Karpas-422 (cell line): ENCODE measurements at regions not wholly inside any gene's neighbourhood (a gene's known extent, or its start where the extent isn't known, plus 50 kb on each side); places are given as distances from the start of the nearest gene placed in this dataset.

Experiments
- DNase-seq: peaks from one replicate; pipeline ENCODE4 v3.0.0-alpha.2; 2015
- H2AFZ ChIP-seq: fragments of 200-600 bp; sonication (generic); 2 replicates; pipeline ENCODE4 v1.6.1; 2014; ENCODE audit warnings: antibody characterized with exemption, low read length, mixed read lengths
- H3K27ac ChIP-seq: fragments of 200-600 bp; sonication (generic); 2 replicates; pipeline ENCODE4 v1.5.1; 2014; ENCODE audit warnings: mild to moderate bottlenecking, low read length, moderate library complexity
- H3K27me3 ChIP-seq: fragments of 200-600 bp; sonication (generic); 2 replicates; pipeline ENCODE4 v1.6.1; 2014; ENCODE audit warnings: low read length, mixed read lengths
- H3K36me3 ChIP-seq: fragments of 200-600 bp; sonication (generic); 2 replicates; pipeline ENCODE4 v1.6.1; 2014; ENCODE audit warnings: low read length, mixed read lengths; ENCODE audit not compliant: insufficient read depth
- H3K4me1 ChIP-seq: fragments of 200-600 bp; sonication (generic); 2 replicates; pipeline ENCODE4 v1.6.1; 2014; ENCODE audit warnings: mild to moderate bottlenecking, low read length, mixed read lengths
- H3K4me2 ChIP-seq: fragments of 200-600 bp; sonication (generic); 2 replicates; pipeline ENCODE4 v1.6.1; 2014; ENCODE audit warnings: low read length, low read depth, mild to moderate bottlenecking; ENCODE audit not compliant: poor library complexity, severe bottlenecking
- H3K4me3 ChIP-seq: fragments of 200-600 bp; sonication (generic); 2 replicates; pipeline ENCODE4 v1.5.1; 2014; ENCODE audit warnings: mild to moderate bottlenecking, antibody characterized with exemption, low read length, mixed read lengths
- H3K79me2 ChIP-seq: fragments of 200-600 bp; sonication (generic); 2 replicates; pipeline ENCODE4 v1.6.1; 2014; ENCODE audit warnings: mild to moderate bottlenecking, low read length, mixed read lengths
- H3K9ac ChIP-seq: fragments of 200-600 bp; sonication (generic); 2 replicates; pipeline ENCODE4 v1.6.0; 2014; ENCODE audit warnings: low read length
- H3K9me2 ChIP-seq: fragments of 200-600 bp; sonication (generic), shearing (Covaris generic); replicated peaks from 2 replicates; pipeline ENCODE4 v1.6.0; 2014; ENCODE audit warnings: mild to moderate bottlenecking, low read length, moderate library complexity; ENCODE audit not compliant: insufficient read depth
- H3K9me3 ChIP-seq: fragments of 300-700, 200-600 bp; sonication (generic); 2 replicates; pipeline ENCODE4 v1.6.1; 2014; ENCODE audit warnings: low read length, mixed read lengths
- H4K20me1 ChIP-seq: fragments of 200-600 bp; sonication (generic); 2 replicates; pipeline ENCODE4 v1.6.1; 2014; ENCODE audit warnings: mild to moderate bottlenecking, antibody characterized with exemption, low read length, low read depth; ENCODE audit not compliant: insufficient read depth

GRCh38 chr5:136491806-136492205 is 126.5 kb upstream of the TRPC7 start:
- Histone ChIP-seq H3K4me1 (no peaks in the 10 kb centered on the region), H3K27me3 (no peaks in the 10 kb centered on the region), H3K4me2 (no peak overlapping the region), H3K9me3 (no peaks in the 10 kb centered on the region), H3K79me2 (no peaks in the 10 kb centered on the region), H3K4me3 (no peak overlapping the region), H2AFZ (no peak overlapping the region), H3K9me2 (no peaks in the 10 kb centered on the region), H3K36me3 (no peaks in the 10 kb centered on the region), H4K20me1 (no peaks in the 10 kb centered on the region), H3K27ac (no peak overlapping the region), H3K9ac (no peak overlapping the region)
- no peak for DNase-seq

DNA sequence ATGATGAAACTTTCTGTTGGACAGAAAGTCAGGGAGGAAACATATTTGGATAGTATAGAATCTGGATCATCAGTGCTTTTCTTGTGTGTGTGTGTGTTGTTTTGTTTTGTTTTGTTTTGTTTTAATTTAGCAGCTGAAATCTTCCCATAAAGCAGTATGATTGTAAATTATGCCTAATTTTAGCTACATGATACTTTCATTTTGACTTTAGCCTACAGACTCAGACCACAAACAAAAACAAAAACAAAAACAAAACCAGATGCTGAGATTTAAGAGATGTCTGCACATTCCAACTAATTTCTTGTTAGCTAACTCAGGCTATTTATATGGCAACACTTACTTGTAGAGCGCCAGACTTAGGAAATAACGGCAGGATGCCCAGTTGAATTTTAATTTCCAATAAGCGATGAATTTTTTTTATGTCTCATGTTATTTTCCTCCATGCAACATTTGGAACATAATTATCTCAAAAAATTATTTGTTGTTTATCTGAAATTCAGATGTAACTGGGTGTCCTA is 119.5 kb upstream of the TRPC7 start:
- Histone ChIP-seq H3K27ac (no peak overlapping the region), H3K79me2 (no peaks in the 10 kb centered on the region), H3K4me1 (no peaks in the 10 kb centered on the region), H3K27me3 (no peaks in the 10 kb centered on the region), H3K9me2 (no peaks in the 10 kb centered on the region), H3K9me3 (no peaks in the 10 kb centered on the region), H2AFZ (no peak overlapping the region), H3K4me2 (no peak overlapping the region), H4K20me1 (no peaks in the 10 kb centered on the region), H3K4me3 (no peak overlapping the region), H3K36me3 (no peaks in the 10 kb centered on the region), H3K9ac (no peak overlapping the region)
- no peak for DNase-seq

DNA sequence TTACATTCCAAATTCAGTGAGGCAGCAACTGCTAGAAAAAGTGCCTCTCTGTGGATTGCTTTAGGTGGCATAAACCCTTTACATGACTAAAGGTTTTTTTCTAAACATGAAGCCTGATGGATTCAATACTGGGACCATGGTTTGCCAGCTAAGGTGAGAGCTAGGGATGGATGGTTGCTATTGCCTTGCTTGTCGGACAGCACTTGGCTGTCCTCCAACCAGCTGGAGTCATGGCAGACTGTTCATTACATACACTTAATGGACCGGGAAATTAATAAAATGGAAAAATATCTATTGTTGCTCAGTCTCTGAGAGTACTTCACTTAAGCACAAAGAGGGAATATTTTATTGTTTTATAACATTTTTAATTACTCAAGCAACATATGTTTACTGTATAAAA is 116.9 kb upstream of the TRPC7 start:
- Histone ChIP-seq H3K27me3 (no peaks in the 10 kb centered on the region), H3K79me2 (no peaks in the 10 kb centered on the region), H3K4me2 (no peak overlapping the region), H3K9ac (no peak overlapping the region), H4K20me1 (no peaks in the 10 kb centered on the region), H2AFZ (no peak overlapping the region), H3K9me2 (no peaks in the 10 kb centered on the region), H3K27ac (no peak overlapping the region), H3K4me3 (no peak overlapping the region), H3K36me3 (no peaks in the 10 kb centered on the region), H3K4me1 (no peaks in the 10 kb centered on the region), H3K9me3 (no peaks in the 10 kb centered on the region)
- no peak for DNase-seq

- no peaks in the 10 kb centered on the region for H3K79me2 ChIP-seq
- no peaks in the 10 kb centered on the region for H3K4me1 ChIP-seq
- no peak for DNase-seq
- no peaks in the 10 kb centered on the region for H3K9me2 ChIP-seq
- no peaks in the 10 kb centered on the region for H3K36me3 ChIP-seq
- H3K27ac ChIP-seq = no peak overlapping the region
- H3K27me3 ChIP-seq = no peaks in the 10 kb centered on the region
- H2AFZ ChIP-seq = no peak overlapping the region
- no peaks in the 10 kb centered on the region for H3K9me3 ChIP-seq
- H3K4me3 ChIP-seq = no peak overlapping the region
- H4K20me1 ChIP-seq = no peaks in the 10 kb centered on the region
- no peak overlapping the region for H3K4me2 ChIP-seq
- no peak overlapping the region for H3K9ac ChIP-seq
Observed at GRCh38 chr5:136474466-136474865, 109.1 kb upstream of the TRPC7 start.

DNA sequence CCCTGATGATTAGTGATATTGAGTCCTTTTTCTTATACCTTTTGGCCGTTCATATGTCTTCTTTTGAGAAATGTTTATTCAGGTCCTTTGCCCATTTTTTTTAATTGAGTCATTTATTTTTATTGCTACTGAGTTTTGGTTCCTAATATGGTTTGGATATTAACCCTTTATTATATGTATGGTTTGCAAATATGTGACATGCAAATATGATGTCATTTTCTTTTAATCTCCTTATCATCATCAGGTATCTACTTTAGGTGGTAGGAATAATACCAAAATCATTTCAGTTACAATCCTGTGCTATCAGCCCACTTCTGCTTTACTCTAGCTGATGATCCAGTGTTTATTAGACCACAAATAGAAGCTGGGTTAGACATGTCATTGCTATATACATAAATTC is 102.3 kb upstream of the TRPC7 start:
- Histone ChIP-seq H3K9me2 (no peaks in the 10 kb centered on the region), H2AFZ (no peak overlapping the region), H4K20me1 (no peaks in the 10 kb centered on the region), H3K36me3 (no peaks in the 10 kb centered on the region), H3K4me1 (no peaks in the 10 kb centered on the region), H3K79me2 (no peaks in the 10 kb centered on the region), H3K4me3 (no peak overlapping the region), H3K27me3 (no peaks in the 10 kb centered on the region), H3K4me2 (no peak overlapping the region), H3K9ac (no peak overlapping the region), H3K27ac (no peak overlapping the region), H3K9me3 (no peaks in the 10 kb centered on the region)
- no peak for DNase-seq

GRCh38 chr5:136466041-136466415 is 100.7 kb upstream of the TRPC7 start:
- Histone ChIP-seq H2AFZ (no peak overlapping the region), H3K27ac (no peak overlapping the region), H3K9me3 (no peaks in the 10 kb centered on the region), H3K27me3 (no peaks in the 10 kb centered on the region), H3K79me2 (no peaks in the 10 kb centered on the region), H3K4me3 (no peak overlapping the region), H3K9me2 (no peaks in the 10 kb centered on the region), H3K36me3 (no peaks in the 10 kb centered on the region), H3K9ac (no peak overlapping the region), H4K20me1 (no peaks in the 10 kb centered on the region), H3K4me2 (no peak overlapping the region), H3K4me1 (no peaks in the 10 kb centered on the region)
- no peak for DNase-seq

GRCh38 chr5:136458481-136458880 is 93.1 kb upstream of the TRPC7 start:
- Histone ChIP-seq H4K20me1 (no peaks in the 10 kb centered on the region), H3K36me3 (no peaks in the 10 kb centered on the region), H3K27me3 (no peaks in the 10 kb centered on the region), H3K4me2 (no peak overlapping the region), H3K9me2 (no peaks in the 10 kb centered on the region), H2AFZ (no peak overlapping the region), H3K4me1 (no peaks in the 10 kb centered on the region), H3K4me3 (no peak overlapping the region), H3K27ac (no peak overlapping the region), H3K9me3 (no peaks in the 10 kb centered on the region), H3K79me2 (no peaks in the 10 kb centered on the region), H3K9ac (no peak overlapping the region)
- no peak for DNase-seq

- no peaks in the 10 kb centered on the region for H3K79me2 ChIP-seq
- H3K36me3 ChIP-seq = no peaks in the 10 kb centered on the region
- H3K9ac ChIP-seq = no peak overlapping the region
- no peak overlapping the region for H3K27ac ChIP-seq
- H4K20me1 ChIP-seq = no peaks in the 10 kb centered on the region
- no peaks in the 10 kb centered on the region for H3K9me2 ChIP-seq
- no peaks in the 10 kb centered on the region for H3K4me1 ChIP-seq
- H3K4me2 ChIP-seq = no peak overlapping the region
- no peaks in the 10 kb centered on the region for H3K9me3 ChIP-seq
- no peaks in the 10 kb centered on the region for H3K27me3 ChIP-seq
- no peak for DNase-seq
- no peak overlapping the region for H3K4me3 ChIP-seq
- no peak overlapping the region for H2AFZ ChIP-seq
Observed at GRCh38 chr5:136457390-136458013, 92.2 kb upstream of the TRPC7 start.

DNA sequence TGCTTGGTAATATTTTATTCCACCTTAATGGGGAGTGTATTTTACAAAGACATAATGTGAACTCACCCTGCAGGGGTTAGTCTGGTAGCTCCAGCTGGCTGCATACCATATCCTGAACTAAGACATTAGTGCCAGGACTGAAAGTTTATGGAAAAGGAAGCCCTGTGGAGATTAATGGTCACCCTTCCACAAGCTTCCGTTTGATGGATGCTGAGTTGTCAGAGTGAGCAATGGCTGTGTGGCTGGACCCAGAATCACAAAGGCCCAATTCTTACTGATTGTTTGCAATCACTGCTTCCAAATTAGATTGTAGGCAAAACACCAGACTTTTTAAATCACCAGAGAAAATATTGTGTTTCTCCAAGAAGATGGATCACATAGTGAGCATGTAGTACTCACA is 90.1 kb upstream of the TRPC7 start:
- H3K4me1 ChIP-seq = no peaks in the 10 kb centered on the region
- H4K20me1 ChIP-seq = no peaks in the 10 kb centered on the region
- no peak overlapping the region for H3K27ac ChIP-seq
- no peak overlapping the region for H3K4me3 ChIP-seq
- no peaks in the 10 kb centered on the region for H3K36me3 ChIP-seq
- no peak overlapping the region for H2AFZ ChIP-seq
- no peak overlapping the region for H3K4me2 ChIP-seq
- DNase-seq = no peak
- no peaks in the 10 kb centered on the region for H3K27me3 ChIP-seq
- H3K9me3 ChIP-seq = no peaks in the 10 kb centered on the region
- no peaks in the 10 kb centered on the region for H3K9me2 ChIP-seq
- H3K9ac ChIP-seq = no peak overlapping the region
- no peaks in the 10 kb centered on the region for H3K79me2 ChIP-seq
